ENCODE measurements at regions not wholly inside any gene's neighbourhood (a gene's known extent, or its start where the extent isn't known, plus 50 kb on each side); places are given as distances from the start of the nearest gene placed in this dataset.

GRCh38 chr4:54423066-54423465, 194.0 kb downstream of the PDGFRA start:
- TF ChIP-seq POLR2A (IDR thresholded peaks at IDR 0.05) (no peak), CTCF (IDR thresholded peaks at IDR 0.05) (no peak), EP300 (IDR thresholded peaks at IDR 0.05) (no peak)
- no peaks in the 10 kb centered on the region for H3K36me3 ChIP-seq
- H3K27ac ChIP-seq: no peak overlapping the region
- H3K4me3 ChIP-seq: no peak overlapping the region
- WGBS, 2 donors: 83% methylated on average over 1 of the region's 1 CpG
- DNase-seq (ENCODE audit: low spot score in 2 of 2): no peak
- no peaks in the 10 kb centered on the region for H3K27me3 ChIP-seq
- no peaks in the 10 kb centered on the region for H3K4me1 ChIP-seq
- peaks cover 0 to 4% (median 0%) of the 10 kb centered on the region in 4 donors for H3K9me3 ChIP-seq

- TF ChIP-seq EP300 (IDR thresholded peaks at IDR 0.05) (no peak), CTCF (IDR thresholded peaks at IDR 0.05) (no peak), POLR2A (IDR thresholded peaks at IDR 0.05) (no peak)
- DNase-seq (ENCODE audit: low spot score in 2 of 2): no peak
- no peaks in the 10 kb centered on the region for H3K4me1 ChIP-seq
- 60 to 71% methylated on average over 2 of the region's 2 CpGs for WGBS, 2 donors
- no peaks in the 10 kb centered on the region for H3K36me3 ChIP-seq
- H3K9me3 ChIP-seq: no peaks in the 10 kb centered on the region
- no peaks in the 10 kb centered on the region for H3K27me3 ChIP-seq
- H3K27ac ChIP-seq: no peak overlapping the region
- H3K4me3 ChIP-seq: no peak overlapping the region
Observed at GRCh38 chr4:54427826-54428225, 198.7 kb downstream of the PDGFRA start.

GRCh38 chr4:54428940-54429339, 199.8 kb downstream of the PDGFRA start:
- no peaks in the 10 kb centered on the region for H3K9me3 ChIP-seq
- H3K27ac ChIP-seq: no peak overlapping the region
- no peaks in the 10 kb centered on the region for H3K36me3 ChIP-seq
- TF ChIP-seq EP300 (IDR thresholded peaks at IDR 0.05) (no peak), POLR2A (IDR thresholded peaks at IDR 0.05) (no peak), CTCF (IDR thresholded peaks at IDR 0.05) (no peak)
- WGBS, 2 donors: 61 to 82% methylated on average over 2 of the region's 2 CpGs
- H3K4me1 ChIP-seq: no peaks in the 10 kb centered on the region
- DNase-seq (ENCODE audit: low spot score in 2 of 2): no peak
- no peak overlapping the region for H3K4me3 ChIP-seq
- no peaks in the 10 kb centered on the region for H3K27me3 ChIP-seq

GRCh38 chr4:54433686-54434085, 204.6 kb downstream of the PDGFRA start:
- H3K4me1 ChIP-seq: no peaks in the 10 kb centered on the region
- no peak for DNase-seq (ENCODE audit: low spot score in 2 of 2)
- no peaks in the 10 kb centered on the region for H3K36me3 ChIP-seq
- TF ChIP-seq POLR2A (IDR thresholded peaks at IDR 0.05) (no peak), EP300 (IDR thresholded peaks at IDR 0.05) (no peak), CTCF (IDR thresholded peaks at IDR 0.05) (no peak)
- 58 to 62% methylated on average over 3 of the region's 3 CpGs for WGBS, 2 donors
- no peak overlapping the region for H3K27ac ChIP-seq
- H3K27me3 ChIP-seq: no peaks in the 10 kb centered on the region
- no peak overlapping the region for H3K4me3 ChIP-seq
- H3K9me3 ChIP-seq: no peaks in the 10 kb centered on the region

- H3K36me3 ChIP-seq: no peaks in the 10 kb centered on the region
- WGBS, 2 donors: 12 to 22% methylated on average over 6 of the region's 6 CpGs
- TF ChIP-seq POLR2A (IDR thresholded peaks at IDR 0.05) (no peak), CTCF (IDR thresholded peaks at IDR 0.05) (no peak), EP300 (IDR thresholded peaks at IDR 0.05) (peak in 1 of 2 donors; percentile 16)
- DNase-seq (ENCODE audit: low spot score in 2 of 2): peak in 1 of 2 donors; percentile 26
- peaks cover 0 to 13% (median 0%) of the 10 kb centered on the region in 4 donors for H3K4me1 ChIP-seq
- no peaks in the 10 kb centered on the region for H3K9me3 ChIP-seq
- H3K27ac ChIP-seq: peak overlapping the region in 2 of 4 donors; percentile 39 to 70
- H3K27me3 ChIP-seq: no peaks in the 10 kb centered on the region
- H3K4me3 ChIP-seq: peak overlapping the region in 1 of 4 donors; percentile 32
Observed at GRCh38 chr4:54439831-54440243, 210.7 kb downstream of the PDGFRA start.

Data from tibial nerve (tissue), 4 donors.